ENCODE measurements at regions not wholly inside any gene's neighbourhood (a gene's known extent, or its start where the extent isn't known, plus 50 kb on each side); places are given as distances from the start of the nearest gene placed in this dataset.

- TF ChIP-seq CTCF (IDR thresholded peaks at IDR 0.05) = no peak
- no peak for TF ChIP-seq MAX (IDR thresholded peaks at IDR 0.05; ENCODE audit: low read depth)
- no peak for TF ChIP-seq TEAD4 (IDR thresholded peaks at IDR 0.05; ENCODE audit: borderline replicate concordance, insufficient read depth)
Measured at GRCh38 chr6:105487040-105487790, 84.3 kb upstream of the PREP start.
